ENCODE measurements at regions not wholly inside any gene's neighbourhood (a gene's known extent, or its start where the extent isn't known, plus 50 kb on each side); places are given as distances from the start of the nearest gene placed in this dataset.

- TF ChIP-seq CTCF (optimal IDR thresholded peaks at IDR 0.05 in 1 of 3, IDR thresholded peaks at IDR 0.05 in 1 of 3, conservative IDR thresholded peaks at IDR 0.05 in 1 of 3; ENCODE audit: extremely low read depth in 1 of 3, insufficient read depth in 2 of 3, low read length in 3 of 3) (no peak), EZH2 (IDR thresholded peaks at IDR 0.05; ENCODE audit: low read length) (no peak)
Observed at GRCh38 chr7:41758321-41758720, 55.4 kb upstream of the INHBA start.

Measured in keratinocyte (primary cell).